K562 (cell line): ENCODE measurements at regions not wholly inside any gene's neighbourhood (a gene's known extent, or its start where the extent isn't known, plus 50 kb on each side); places are given as distances from the start of the nearest gene placed in this dataset.

Experiments used
- ATAC-seq: fragments of 200-7000 bp; cut with Tn5 transposase; 3 replicates; pipeline ENCODE4 v1.9.1; 2020; ENCODE audit warnings: moderate library complexity
- BruUV-seq: library from RNA; stranded (reverse); fragments of 400-500 nt; replicated peaks from 2 replicates; lab custom pipeline; 2021; lab: Mats Ljungman, UMichigan
- CTCF ChIA-PET: fragments of 300-600 bp; formaldehyde crosslinking; extraction: SDS; loops from one replicate; lab custom pipeline; 2021; ENCODE audit warnings: low intra/inter-chr PET ratio; lab: Yijun Ruan, JAX
- POLR2A ChIA-PET: fragments of 300-600, 350-650 bp; sonication (Branson Sonifier 250); formaldehyde crosslinking; extraction: SDS; loops from one replicate; lab custom pipeline; 2021; ENCODE audit warnings: antibody characterized with exemption, inconsistent platforms; lab: Yijun Ruan, JAX
- DNase-seq, 4 experiments: peaks; one replicate each; pipeline versions ENCODE4 v3.0.0 to v3.0.0-alpha.2; 2011 to 2018; ENCODE audit warnings: low spot score in 3 of 4, mixed read lengths in 3 of 4; ENCODE audit errors: extremely low read depth in 1 of 4
- FAIRE-seq: peaks from 2 replicates; lab custom pipeline; 2011; peaks lifted over from hg19 to GRCh38; lab: Jason Lieb, UNC
- H2AFZ ChIP-seq: 2 replicates; pipeline ENCODE4 v1.6.0; 2011; ENCODE audit warnings: low read depth, low read length, control low read depth, inconsistent platforms
- H3K27ac ChIP-seq: fragments of 200-600 bp; 3 replicates; pipeline ENCODE4 v1.8.0; 2011; ENCODE audit warnings: low read depth, mild to moderate bottlenecking, control low read depth, inconsistent platforms, low read length, moderate library complexity, mixed read lengths; ENCODE audit errors: extremely low read depth
- H3K27me3 ChIP-seq, 2 experiments: fragments of 300-600 bp in 1 of 2; 2 replicates in 1 of 2; 3 replicates in 1 of 2; pipeline versions ENCODE4 v1.6.0 to v1.8.0; 2011; ENCODE audit warnings: inconsistent platforms in 2 of 2, low read length in 2 of 2, mild to moderate bottlenecking in 1 of 2, mixed read lengths in 1 of 2, moderate library complexity in 1 of 2; ENCODE audit not compliant: control insufficient read depth in 2 of 2, insufficient read depth in 2 of 2
- H3K36me3 ChIP-seq: fragments of 300-600 bp; 3 replicates; pipeline ENCODE4 v1.8.0; 2011; ENCODE audit warnings: mild to moderate bottlenecking, low read length, inconsistent platforms; ENCODE audit not compliant: control insufficient read depth, insufficient read depth
- H3K4me1 ChIP-seq, 2 experiments: fragments of 200-600 bp in 1 of 2; replicated peaks in 1 of 2; 2 replicates in 1 of 2; 3 replicates in 1 of 2; pipeline versions ENCODE4 v1.5.1 to v1.8.0; 2011; ENCODE audit warnings: inconsistent platforms in 2 of 2, low read length in 2 of 2, mild to moderate bottlenecking in 1 of 2, mixed read lengths in 1 of 2, moderate library complexity in 1 of 2; ENCODE audit not compliant: control insufficient read depth in 2 of 2, insufficient read depth in 2 of 2
- H3K4me2 ChIP-seq: 2 replicates; pipeline ENCODE4 v1.6.1; 2011; ENCODE audit warnings: low read length, control low read depth, inconsistent platforms, mixed read lengths; ENCODE audit not compliant: insufficient read depth
- H3K4me3 ChIP-seq: fragments of 200-600 bp; sonication (generic), shearing (Covaris generic); 2 replicates; pipeline ENCODE4 v1.5.1; 2016; ENCODE audit warnings: control low read depth, inconsistent platforms
- H3K79me2 ChIP-seq: fragments of 200-600 bp; 3 replicates; pipeline ENCODE4 v1.8.0; 2011; ENCODE audit warnings: low read length, inconsistent platforms; ENCODE audit not compliant: control insufficient read depth, insufficient read depth
- H3K9ac ChIP-seq, 2 experiments: 2 replicates each; pipeline versions ENCODE4 v1.6.0 to v1.6.1; 2011; ENCODE audit warnings: low read depth in 2 of 2, low read length in 2 of 2, control low read depth in 1 of 2, inconsistent platforms in 1 of 2, mild to moderate bottlenecking in 1 of 2, mixed read lengths in 1 of 2; ENCODE audit not compliant: insufficient read depth in 1 of 2
- H3K9me1 ChIP-seq: one replicate; pipeline ENCODE4 v1.6.0; 2011; ENCODE audit warnings: inconsistent platforms, mild to moderate bottlenecking, low read length, moderate library complexity; ENCODE audit not compliant: control insufficient read depth, insufficient read depth
- H3K9me3 ChIP-seq: replicated peaks from 2 replicates; pipeline ENCODE4 v1.5.1; 2011; ENCODE audit warnings: low read depth, low read length, inconsistent platforms; ENCODE audit not compliant: control insufficient read depth, insufficient read depth
- H4K20me1 ChIP-seq: replicated peaks from 2 replicates; pipeline ENCODE4 v1.6.1; 2011; ENCODE audit warnings: low read length, inconsistent platforms, mixed read lengths; ENCODE audit not compliant: control insufficient read depth, insufficient read depth
- CGGBP1 ChIP-seq: fragments of 250-450 bp; sonication (Bioruptor Pico); IDR thresholded peaks from 2 replicates; pipeline ENCODE4 v1.9.0; 2021; ENCODE audit warnings: mild to moderate bottlenecking
- FOXA3 ChIP-seq, 2 experiments: fragments of 450-650 bp in 1 of 2; sonication (generic) in 1 of 2; formaldehyde crosslinking; IDR thresholded peaks in 1 of 2; conservative IDR thresholded peaks in 1 of 2; 2 replicates each; pipeline versions ENCODE4 v1.4.0 to v1.8.0; 2020 to 2022; ENCODE audit warnings: mild to moderate bottlenecking in 2 of 2, missing genetic modification reagents in 1 of 2
- KDM2B ChIP-seq: fragments of 250-450 bp; sonication (Bioruptor Pico); IDR thresholded peaks from 2 replicates; pipeline ENCODE4 v1.8.0; 2021; ENCODE audit warnings: mild to moderate bottlenecking, moderate library complexity
- YY1 ChIP-seq, 3 experiments: IDR thresholded peaks; 2 replicates each; pipeline ENCODE4 v1.6.1; 2011; ENCODE audit warnings: low read length in 2 of 3, mild to moderate bottlenecking in 2 of 3, moderate library complexity in 2 of 3, borderline replicate concordance in 1 of 3, control low read depth in 1 of 3, low read depth in 1 of 3; ENCODE audit not compliant: insufficient read depth in 3 of 3, insufficient replicate concordance in 2 of 3, control insufficient read depth in 1 of 3, insufficient read length in 1 of 3; ENCODE audit errors: extremely low read depth in 1 of 3
- ZBED1 ChIP-seq: IDR thresholded peaks from 2 replicates; pipeline ENCODE4 v1.6.1; 2014
- ZNF280B ChIP-seq: fragments of 250-450 bp; sonication (Bioruptor Pico); IDR thresholded peaks from 2 replicates; pipeline ENCODE4 v1.5.1; 2021; ENCODE audit warnings: mild to moderate bottlenecking
- WGBS: fragments of 100-300 bp; shearing (Covaris generic); methylation state at CpG from one replicate; pipeline ENCODE4 v1.1.6; 2016; ENCODE audit warnings: low coverage, mixed read lengths; ENCODE audit not compliant: insufficient coverage; ENCODE audit errors: missing lambda C conversion rate; 5-methylcytosine and 5-hydroxymethylcytosine counted together
- in situ Hi-C: fragments of 300-500 bp; cut with MboI; formaldehyde crosslinking; loops from 4 replicates; pipeline ENCODE4 v1.15.0; 2018; ENCODE audit warnings: inconsistent platforms, mixed read lengths
- intact Hi-C: fragments of 100-400 bp; cut with micrococcal nuclease; formaldehyde crosslinking; loops from 2 replicates; pipeline ENCODE4 v1.14.2; 2022

- no peak overlapping the region for H3K4me2 ChIP-seq
- in situ Hi-C loops = no loop called here
- no peak overlapping the region for H3K9ac ChIP-seq
- POLR2A ChIA-PET = no interaction called here
- FAIRE-seq (no peak), DNase-seq (no peak), ATAC-seq (no peak)
- H3K36me3 ChIP-seq = no peaks in the 10 kb centered on the region
- CTCF ChIA-PET = no interaction called here
- no TSS peak for BruUV-seq
- H3K9me3 ChIP-seq = peaks cover 2% of the 10 kb centered on the region
- H2AFZ ChIP-seq = no peak overlapping the region
- no peaks in the 10 kb centered on the region for H3K4me1 ChIP-seq
- no peak overlapping the region for H3K4me3 ChIP-seq
- intact Hi-C loops = no loop called here
- no peak for TF ChIP-seq KDM2B (CRISPR knock-in tag)
- no peak for TF ChIP-seq YY1 (IDR thresholded peaks at IDR 0.05; ENCODE audit: borderline replicate concordance in 1 of 3, control insufficient read depth in 1 of 3, extremely low read depth in 1 of 3, insufficient read depth in 3 of 3, insufficient read length in 1 of 3, insufficient replicate concordance in 2 of 3, low read depth in 1 of 3, low read length in 2 of 3)
- no peaks in the 10 kb centered on the region for H3K27me3 ChIP-seq
- no peaks in the 10 kb centered on the region for H4K20me1 ChIP-seq
- H3K27ac ChIP-seq = no peak overlapping the region
- H3K79me2 ChIP-seq = no peaks in the 10 kb centered on the region
- H3K9me1 ChIP-seq = no peaks in the 10 kb centered on the region
Measured at GRCh38 chr6:92044312-92044711, 1375.0 kb downstream of the EPHA7 start.

GRCh38 chr6:92043777-92044176 is 1375.6 kb downstream of the EPHA7 start:
- WGBS = 0% methylated on average over 3 of the region's 3 CpGs
- H3K9ac ChIP-seq = no peak overlapping the region
- H4K20me1 ChIP-seq = no peaks in the 10 kb centered on the region
- peaks cover 2% of the 10 kb centered on the region for H3K9me3 ChIP-seq
- no peak for TF ChIP-seq ZBED1
- no peak for TF ChIP-seq FOXA3 (CRISPR knock-in tag; conservative IDR thresholded peaks at IDR 0.05 in 1 of 2, IDR thresholded peaks at IDR 0.05 in 1 of 2)
- TF ChIP-seq CGGBP1 = no peak
- no peak for TF ChIP-seq ZNF280B
- H2AFZ ChIP-seq = no peak overlapping the region
- intact Hi-C loops = no loop called here
- no peaks in the 10 kb centered on the region for H3K36me3 ChIP-seq
- H3K4me1 ChIP-seq = no peaks in the 10 kb centered on the region
- no peak for FAIRE-seq
- ChIA-PET POLR2A (no interaction called here), CTCF (no interaction called here)
- no peaks in the 10 kb centered on the region for H3K27me3 ChIP-seq
- in situ Hi-C loops = no loop called here
- H3K4me3 ChIP-seq = no peak overlapping the region
- DNase-seq = no peak
- no peaks in the 10 kb centered on the region for H3K79me2 ChIP-seq
- no TSS peak for BruUV-seq
- no peak for ATAC-seq
- H3K4me2 ChIP-seq = no peak overlapping the region
- no peak overlapping the region for H3K27ac ChIP-seq
- H3K9me1 ChIP-seq = no peaks in the 10 kb centered on the region
